ENCODE measurements at regions not wholly inside any gene's neighbourhood (a gene's known extent, or its start where the extent isn't known, plus 50 kb on each side); places are given as distances from the start of the nearest gene placed in this dataset.

DNA sequence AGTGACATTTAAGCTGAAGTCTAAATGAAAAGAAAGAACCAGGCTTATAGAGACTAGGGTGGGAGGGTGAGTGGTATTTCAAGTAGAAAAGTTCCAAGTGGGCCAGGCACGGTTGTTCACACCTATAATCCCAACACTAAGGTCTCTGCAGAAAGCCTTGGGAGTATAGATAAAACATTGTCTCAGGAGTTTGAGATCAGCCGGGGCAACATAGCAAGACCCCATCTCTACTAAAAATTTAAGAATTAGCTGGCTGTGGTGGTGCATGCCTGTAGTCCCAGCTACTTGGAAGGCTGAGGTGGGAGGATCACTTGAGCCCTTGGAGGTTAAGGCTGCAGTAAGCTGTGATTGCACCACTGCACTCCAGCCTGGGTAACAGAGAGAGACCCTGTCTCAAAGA is 143.4 kb upstream of the PKDCC start:
- no peak for DNase-seq (ENCODE audit: low spot score in 2 of 2)
- TF ChIP-seq CTCF (IDR thresholded peaks at IDR 0.05) = no peak
- intact Hi-C loops (cut with DNase I) = no loop called here
- Histone ChIP-seq H3K9me3 (no peaks in the 10 kb centered on the region), H3K27me3 (no peaks in the 10 kb centered on the region), H3K36me3 (no peaks in the 10 kb centered on the region), H3K4me3 (no peak overlapping the region), H3K27ac (no peak overlapping the region), H3K4me1 (peaks cover 2 to 12% of the 10 kb centered on the region in 2 donors)

GRCh38 chr2:41905597-41906337 is 142.1 kb upstream of the PKDCC start:
- TF ChIP-seq CTCF (IDR thresholded peaks at IDR 0.05) = no peak
- no peak overlapping the region for H3K27ac ChIP-seq
- H3K27me3 ChIP-seq = no peaks in the 10 kb centered on the region
- no peak for DNase-seq (ENCODE audit: low spot score in 2 of 2)
- no peaks in the 10 kb centered on the region for H3K9me3 ChIP-seq
- H3K4me3 ChIP-seq = no peak overlapping the region
- no peaks in the 10 kb centered on the region for H3K36me3 ChIP-seq
- intact Hi-C loops (cut with DNase I) = no loop called here
- peaks cover 0 to 5% of the 10 kb centered on the region in 2 donors for H3K4me1 ChIP-seq

DNA sequence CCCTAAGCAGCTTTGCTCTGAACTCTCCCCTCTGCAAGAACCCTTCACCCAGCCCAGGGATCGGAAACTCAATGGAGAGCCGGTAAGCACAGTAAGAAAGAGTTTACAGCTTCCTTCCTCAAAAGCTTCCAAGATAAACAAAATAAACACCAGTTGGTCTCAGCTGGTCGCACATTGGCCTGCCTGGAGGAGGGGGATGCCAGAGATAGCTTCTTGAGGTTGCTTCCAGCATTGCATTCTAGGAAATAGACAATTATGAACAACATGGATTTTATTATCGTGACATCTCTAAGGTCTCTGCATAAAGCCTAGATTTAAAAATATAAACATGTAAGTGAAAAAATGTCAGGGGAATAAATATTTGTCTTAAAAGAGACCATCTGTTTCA is 141.5 kb upstream of the PKDCC start:
- Histone ChIP-seq H3K9me3 (no peaks in the 10 kb centered on the region), H3K36me3 (no peaks in the 10 kb centered on the region), H3K27ac (no peak overlapping the region), H3K4me3 (no peak overlapping the region), H3K4me1 (peaks cover 0 to 5% of the 10 kb centered on the region in 2 donors), H3K27me3 (no peaks in the 10 kb centered on the region)
- DNase-seq (ENCODE audit: low spot score in 2 of 2) = no peak
- intact Hi-C loops (cut with DNase I) = no loop called here
- TF ChIP-seq CTCF (IDR thresholded peaks at IDR 0.05) = no peak

DNA sequence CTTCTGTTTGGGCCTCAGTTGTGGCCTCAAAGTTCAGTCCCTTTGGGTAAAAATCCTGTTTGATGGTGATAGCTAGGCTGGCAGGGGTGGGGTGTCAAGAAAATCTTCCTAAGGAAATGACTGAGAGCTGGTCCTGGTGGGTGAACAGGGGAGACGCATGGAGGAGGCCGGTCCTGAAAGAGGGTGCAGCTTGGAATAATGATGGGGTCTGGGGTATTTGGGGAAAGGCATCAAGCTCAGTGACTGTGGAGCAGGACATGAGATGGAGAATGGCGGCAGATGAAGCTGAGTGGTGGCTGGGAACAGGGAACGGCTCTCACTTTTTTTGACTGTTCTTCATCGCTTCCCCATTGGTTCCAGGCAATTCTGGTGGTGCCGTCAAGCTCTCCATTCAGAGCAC is 140.7 kb upstream of the PKDCC start:
- intact Hi-C loops (cut with DNase I) = no loop called here

GRCh38 chr2:41907771-41908207 is 140.0 kb upstream of the PKDCC start:
- H3K4me1 ChIP-seq = peaks cover 0 to 14% of the 10 kb centered on the region in 2 donors
- H3K36me3 ChIP-seq = no peaks in the 10 kb centered on the region
- intact Hi-C loops (cut with DNase I) = no loop called here
- no peak overlapping the region for H3K27ac ChIP-seq
- TF ChIP-seq CTCF (IDR thresholded peaks at IDR 0.05) = no peak
- no peak for DNase-seq (ENCODE audit: low spot score in 2 of 2)
- no peak overlapping the region for H3K4me3 ChIP-seq
- H3K9me3 ChIP-seq = no peaks in the 10 kb centered on the region
- no peaks in the 10 kb centered on the region for H3K27me3 ChIP-seq

More for the DNA sequence above, 140.7 kb upstream of the PKDCC start:
- Histone ChIP-seq H3K27me3 (no peaks in the 10 kb centered on the region), H3K4me1 (peaks cover 0 to 10% of the 10 kb centered on the region in 2 donors), H3K9me3 (no peaks in the 10 kb centered on the region), H3K27ac (no peak overlapping the region), H3K4me3 (no peak overlapping the region), H3K36me3 (no peaks in the 10 kb centered on the region)
- no peak for TF ChIP-seq CTCF (IDR thresholded peaks at IDR 0.05)
- DNase-seq (ENCODE audit: low spot score in 2 of 2) = no peak

All from ascending aorta (tissue), 2 donors.